GM21528 (cell line): ENCODE measurements at regions not wholly inside any gene's neighbourhood (a gene's known extent, or its start where the extent isn't known, plus 50 kb on each side); places are given as distances from the start of the nearest gene placed in this dataset.
A peak's percentile ranks its signal among the peaks of the same experiment; 100 is the strongest.
"Not testable (repeated sequence)": the region's sequence is repeated elsewhere in the genome, so short reads cannot be mapped to it uniquely, and the experiment has no call there.

Experiments used
- ATAC-seq: cut with Tn5 transposase; IDR thresholded peaks from one replicate; pipeline ENCODE4 v1.9.1; 2021; ENCODE audit warnings: mild to moderate bottlenecking, moderate library complexity; ENCODE audit not compliant: unreplicated experiment, low FRiP score

GRCh38 chr4:170497689-170498088 is 407.9 kb upstream of the AADAT start:
- ATAC-seq = no peak

- ATAC-seq = no peak
These were observed 407.4 kb upstream of the AADAT start for GRCh38 chr4:170497112-170497511.

GRCh38 chr4:170491981-170492380 is 402.2 kb upstream of the AADAT start:
- no peak for ATAC-seq

GRCh38 chr4:170476351-170476750 is 386.6 kb upstream of the AADAT start:
- ATAC-seq = no peak

DNA sequence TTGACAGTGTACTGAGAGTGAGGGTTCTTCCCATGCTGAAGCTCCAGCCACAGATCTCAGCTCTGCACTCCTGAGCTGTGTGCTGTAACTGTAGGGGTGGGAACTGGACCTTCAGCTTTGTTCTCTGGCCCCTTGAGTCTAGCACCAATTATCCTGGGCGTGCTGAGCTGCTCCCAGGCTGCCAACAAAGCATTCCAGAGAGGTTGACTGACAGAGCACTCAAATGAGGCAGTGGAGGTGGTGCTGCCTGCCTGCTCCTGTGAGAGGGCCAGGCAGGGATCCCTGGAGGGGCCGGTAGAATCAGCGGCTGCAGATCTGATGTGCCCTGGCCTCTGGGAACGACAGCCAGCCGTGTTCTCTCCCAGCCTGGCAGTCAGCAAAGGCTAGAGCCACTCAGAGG is 375.7 kb upstream of the AADAT start:
- no peak for ATAC-seq

DNA sequence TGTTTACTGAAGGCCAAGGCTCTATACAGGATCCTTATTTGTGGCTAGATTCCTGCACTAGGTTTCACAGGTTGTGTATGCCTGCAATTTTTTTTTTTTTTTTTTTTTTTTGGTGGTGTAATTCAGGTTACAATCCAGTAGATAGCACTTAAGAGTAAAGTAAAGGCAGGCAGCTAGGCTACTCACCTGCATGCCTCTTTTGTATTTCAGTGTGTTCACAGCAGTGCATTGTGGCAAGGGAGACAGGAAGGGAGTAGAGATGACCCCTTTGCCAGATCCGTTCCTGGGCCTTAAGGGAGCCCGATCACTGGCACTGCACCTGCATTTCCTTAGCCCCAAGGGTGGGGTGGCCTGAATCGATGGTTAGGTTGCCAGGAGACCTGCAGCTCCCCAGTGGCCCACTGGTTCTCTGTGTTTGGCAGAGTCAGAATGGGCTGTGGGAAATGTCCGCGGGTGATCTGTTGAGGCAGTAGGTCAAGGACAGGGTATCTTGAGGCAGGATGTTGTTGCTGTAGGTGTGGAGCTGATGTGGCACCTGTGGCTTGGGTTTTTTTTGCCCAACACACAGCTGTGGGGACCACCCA is 374.9 kb upstream of the AADAT start:
- ATAC-seq = no peak

- no peak for ATAC-seq
These were observed 357.0 kb upstream of the AADAT start for GRCh38 chr4:170446782-170447181.

- ATAC-seq = not testable (repeated sequence)
These were observed 351.4 kb upstream of the AADAT start for GRCh38 chr4:170441146-170441545.

GRCh38 chr4:170428929-170429328 is 339.2 kb upstream of the AADAT start:
- no peak for ATAC-seq

- no peak for ATAC-seq
These were observed 335.9 kb upstream of the AADAT start for GRCh38 chr4:170425521-170426143.

DNA sequence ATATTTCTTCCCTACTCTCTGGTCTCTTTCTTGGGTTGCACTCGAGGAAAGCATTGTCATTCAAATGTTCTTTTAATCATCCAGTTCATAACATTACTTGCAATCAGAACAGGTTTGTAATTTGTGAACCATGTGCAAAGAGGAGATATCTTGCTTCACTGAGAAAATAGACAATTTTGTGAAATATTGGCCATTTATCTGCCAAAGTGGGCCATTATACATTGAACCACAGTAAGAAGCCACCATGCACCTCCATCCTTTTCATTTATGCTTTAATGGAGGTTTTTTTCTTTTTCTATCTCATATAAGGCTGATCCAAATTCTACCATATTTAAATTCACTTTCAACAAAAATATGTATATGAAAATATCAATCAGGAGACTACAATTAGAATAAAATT is 335.3 kb upstream of the AADAT start:
- no peak for ATAC-seq

DNA sequence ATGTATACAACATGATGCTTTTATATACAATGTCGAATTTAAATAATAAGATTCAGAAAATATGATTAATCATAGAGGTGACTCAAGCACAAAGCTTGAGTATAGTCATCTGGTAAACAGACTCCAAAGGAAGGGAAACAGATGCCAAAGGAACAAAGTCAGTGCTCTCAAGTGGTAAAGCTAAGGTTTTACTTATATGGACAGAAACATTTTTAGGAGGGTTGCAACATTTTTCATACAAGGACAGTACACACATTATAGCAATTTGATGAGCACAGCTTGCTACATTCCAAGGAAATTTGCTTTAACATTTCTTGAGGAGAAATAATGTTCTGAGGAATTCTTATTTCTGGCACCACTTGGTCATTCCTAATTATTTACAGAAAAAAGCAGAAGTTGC is 333.4 kb upstream of the AADAT start:
- no peak for ATAC-seq

DNA sequence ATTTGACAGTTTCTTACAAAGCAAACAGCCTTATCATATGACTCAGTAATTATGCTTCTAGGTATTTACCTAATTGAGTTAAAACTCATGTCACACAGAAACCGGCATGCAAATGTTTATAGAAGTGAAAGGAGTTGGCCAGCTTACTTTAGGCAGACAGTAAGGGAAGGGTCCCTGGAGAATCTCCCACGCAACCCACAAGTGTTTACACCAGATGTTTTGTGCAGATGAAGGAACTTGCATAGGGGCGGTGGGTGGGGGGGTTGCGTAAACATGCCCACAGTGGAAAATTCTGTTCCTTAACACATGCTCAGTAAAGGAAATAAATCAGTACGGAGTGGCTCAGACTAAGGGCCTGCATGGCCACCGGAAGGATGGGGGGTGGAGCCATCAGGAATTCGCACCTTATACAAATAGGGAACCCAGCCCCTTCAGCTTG is 330.5 kb upstream of the AADAT start:
- ATAC-seq = peak; percentile 85

DNA sequence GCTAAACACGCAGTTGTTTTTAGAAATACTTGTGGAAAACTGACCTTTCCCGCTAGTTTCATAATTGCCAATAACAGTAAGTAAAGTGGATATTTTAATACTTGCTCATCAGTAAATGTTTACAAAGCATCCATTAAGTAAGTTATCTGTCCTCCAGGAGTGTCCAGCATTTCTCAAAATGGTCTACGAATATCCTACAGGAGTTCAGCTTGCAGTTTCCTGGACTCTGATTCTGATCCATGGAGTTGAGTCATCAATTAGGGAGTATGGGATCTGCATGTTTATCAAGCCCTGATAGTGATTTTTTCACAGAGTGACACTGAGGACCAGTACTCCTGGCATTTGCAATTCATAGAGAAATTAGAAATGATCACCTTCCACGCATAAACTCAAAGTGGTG is 325.2 kb upstream of the AADAT start:
- no peak for ATAC-seq

DNA sequence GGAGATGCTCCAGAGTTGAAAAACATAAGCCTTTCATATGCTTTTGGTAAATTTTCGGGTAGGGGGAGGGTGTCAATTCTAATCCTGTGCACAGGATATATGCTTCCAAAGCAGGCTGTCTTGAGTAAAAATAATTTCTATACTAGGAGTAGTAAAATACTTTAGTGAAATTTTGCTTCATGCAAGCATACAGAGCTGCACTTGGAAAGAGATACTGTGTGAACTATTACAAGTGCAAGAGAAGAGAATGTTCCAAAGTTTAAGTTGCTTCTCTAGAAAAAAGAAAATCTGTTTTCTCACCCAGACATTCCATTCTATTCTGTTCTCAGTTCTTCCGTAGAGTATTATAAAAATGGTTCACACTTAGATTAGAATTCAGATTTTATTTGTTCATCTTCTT is 324.6 kb upstream of the AADAT start:
- ATAC-seq = no peak

DNA sequence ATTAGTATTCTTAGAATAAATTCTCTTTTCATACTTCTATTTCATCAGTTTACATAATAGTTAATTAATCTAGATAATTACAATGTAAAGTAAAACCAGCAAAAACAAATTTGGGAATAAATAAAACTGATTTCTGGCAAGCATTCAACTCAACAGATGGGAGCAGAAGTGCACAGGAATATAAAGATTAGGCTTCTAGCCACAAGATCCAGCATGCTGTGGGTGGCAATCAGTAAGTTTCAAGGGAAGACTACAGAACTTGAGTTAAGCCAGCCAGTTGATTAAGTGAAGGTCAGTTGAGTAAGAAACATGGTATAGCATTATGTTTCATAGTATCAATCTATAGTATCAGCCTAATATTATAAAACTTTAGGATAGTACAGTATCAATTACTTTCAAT is 324.2 kb upstream of the AADAT start:
- ATAC-seq = no peak

DNA sequence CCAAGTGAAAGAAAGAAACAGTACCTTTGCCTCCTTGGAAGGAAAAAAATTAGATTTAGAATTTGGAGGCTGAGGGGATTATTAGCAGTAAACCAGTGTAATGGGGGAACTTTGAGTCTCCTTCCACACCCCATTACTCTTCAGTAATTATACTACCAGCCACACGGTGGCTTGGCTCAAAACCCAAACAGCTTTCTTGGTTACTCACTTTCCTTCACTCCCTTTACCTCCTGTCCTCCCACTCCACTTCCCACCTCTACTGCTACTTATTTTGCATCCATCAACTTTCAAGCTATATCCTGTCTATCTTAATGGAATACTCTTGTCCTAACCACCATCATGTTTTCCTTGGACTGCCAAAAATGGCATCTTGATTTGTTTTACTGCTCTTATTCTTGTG is 310.6 kb upstream of the AADAT start:
- ATAC-seq = no peak

DNA sequence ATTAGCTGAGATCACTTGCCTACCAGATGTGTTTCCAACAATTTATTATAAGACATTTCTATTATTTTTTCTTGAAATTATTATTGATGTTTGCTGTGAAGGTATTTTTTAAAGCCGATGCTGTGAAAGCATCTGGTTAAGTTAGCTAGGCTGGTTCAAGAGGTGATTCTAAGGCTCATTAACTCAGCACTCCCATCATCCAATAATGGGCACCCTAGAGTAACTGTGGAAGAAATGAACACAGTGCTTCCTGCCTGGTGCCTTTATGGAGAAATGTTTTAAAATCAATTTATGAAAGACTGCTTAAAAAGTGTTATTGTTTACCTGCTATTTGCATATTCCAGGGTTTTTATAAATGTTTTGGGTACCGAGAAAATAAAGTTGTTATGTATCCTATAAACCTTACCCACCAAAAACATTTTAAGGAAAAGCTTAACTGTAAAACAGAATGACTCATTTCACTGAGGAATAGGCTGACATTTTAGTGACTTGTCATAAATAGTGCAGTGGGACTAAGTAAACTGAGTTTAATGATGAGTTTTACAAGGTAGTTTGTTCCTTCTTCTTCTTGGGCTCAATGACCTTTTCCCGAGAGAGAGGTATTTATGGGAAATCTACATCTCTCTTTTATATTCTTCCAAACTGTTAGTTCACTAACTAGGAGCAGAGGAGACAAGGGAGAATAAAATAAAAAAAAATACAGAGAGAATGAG is 310.0 kb upstream of the AADAT start:
- ATAC-seq = no peak

- ATAC-seq = no peak
These were observed 308.5 kb upstream of the AADAT start for GRCh38 chr4:170398218-170398617.

- no peak for ATAC-seq
These were observed 306.0 kb upstream of the AADAT start for GRCh38 chr4:170395773-170396172.

DNA sequence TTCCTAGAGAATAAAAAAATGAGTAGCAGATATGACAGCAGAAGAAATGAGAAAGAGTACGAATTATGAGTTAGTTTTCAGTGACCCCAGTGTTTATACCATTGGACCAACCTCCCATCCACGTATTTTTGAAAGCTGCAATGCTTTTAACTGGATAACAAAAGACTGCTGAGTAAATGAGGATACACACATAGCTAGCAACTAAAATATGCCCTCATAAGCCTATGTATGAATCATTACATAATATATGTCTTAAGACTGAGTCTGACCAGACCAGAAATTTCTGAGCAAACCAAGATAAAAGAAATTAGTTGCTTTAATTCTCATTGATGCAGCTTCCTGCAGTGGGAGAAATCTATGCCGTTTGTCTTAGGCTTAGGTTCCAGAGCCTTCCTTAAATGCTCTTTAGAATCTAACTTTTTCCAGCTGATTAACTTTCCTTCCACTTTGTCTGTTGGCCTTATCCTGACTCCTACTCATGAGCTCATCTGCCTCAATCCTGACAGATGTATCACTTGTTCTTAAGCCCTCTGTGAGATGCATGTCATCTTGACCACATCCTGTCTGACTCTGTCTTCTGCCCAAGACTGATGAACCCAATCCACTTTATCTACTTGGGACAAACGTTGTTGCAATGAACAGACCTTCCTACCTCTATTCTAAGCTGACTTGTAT is 301.4 kb upstream of the AADAT start:
- no peak for ATAC-seq
